22Rv1 (cell line): ENCODE measurements at regions not wholly inside any gene's neighbourhood (a gene's known extent, or its start where the extent isn't known, plus 50 kb on each side); places are given as distances from the start of the nearest gene placed in this dataset.

ENCODE experiments used
- CTCF ChIP-seq: fragments of 450-650 bp; IDR thresholded peaks from 2 replicates; pipeline ENCODE4 v1.5.1; 2017; ENCODE audit warnings: mild to moderate bottlenecking
- ZFX ChIP-seq: fragments of 450-650 bp; IDR thresholded peaks from 2 replicates; pipeline ENCODE4 v1.6.1; 2017; ENCODE audit warnings: antibody characterized with exemption, borderline replicate concordance

DNA sequence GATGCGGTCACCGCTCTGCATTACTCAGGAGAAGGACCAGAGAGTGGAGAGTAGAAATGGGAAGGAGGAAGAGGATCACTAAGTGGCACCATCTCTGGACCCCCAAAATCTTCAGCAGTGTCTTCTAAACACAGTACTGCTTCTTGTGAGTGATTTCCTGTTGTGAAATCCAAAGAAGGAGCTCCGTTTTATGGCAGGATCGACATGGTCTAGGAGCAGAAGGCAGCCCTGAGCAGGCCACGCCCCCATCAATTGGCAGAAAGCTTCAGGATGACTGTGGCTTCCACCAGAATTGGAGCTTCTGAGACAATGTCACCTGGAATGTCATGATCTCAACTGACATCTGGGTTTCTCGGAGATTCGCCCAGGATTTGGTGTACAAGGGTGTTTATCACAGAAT, 171.5 kb downstream of the ADSS2 start:
- no peak for TF ChIP-seq ZFX
- no peak for TF ChIP-seq CTCF
